Limb (tissue), 2 donors: ENCODE measurements at regions not wholly inside any gene's neighbourhood (a gene's known extent, or its start where the extent isn't known, plus 50 kb on each side); places are given as distances from the start of the nearest gene placed in this dataset.
"Not testable (repeated sequence)": the region's sequence is repeated elsewhere in the genome, so short reads cannot be mapped to it uniquely, and the experiment has no call there.

Experiments
- DNase-seq, 2 donors: peaks; one replicate each; pipeline ENCODE4 v3.0.0-alpha.2; 2016; ENCODE audit errors: extremely low spot score in 2 of 2

DNA sequence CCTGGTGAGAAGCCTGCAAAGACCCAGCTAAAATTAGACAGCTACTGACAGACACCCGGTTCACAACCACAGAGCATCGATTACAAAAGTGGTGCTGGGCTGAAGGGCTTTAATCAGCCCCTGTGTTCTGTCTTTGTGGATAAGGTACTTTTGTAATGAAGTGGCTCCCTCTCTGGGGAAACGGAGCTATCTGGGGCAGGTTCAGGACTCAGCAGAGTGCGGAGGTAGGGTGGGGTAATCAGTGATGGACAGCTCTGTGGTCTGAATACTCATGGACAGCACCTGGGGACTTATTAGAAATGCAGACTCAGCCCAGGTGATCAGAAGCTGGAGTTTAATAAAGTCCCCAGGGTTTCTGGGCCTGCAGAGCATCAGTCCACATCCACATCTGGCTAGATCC lies 152.0 kb downstream of the MATN1 start:
- DNase-seq: no peak

DNA sequence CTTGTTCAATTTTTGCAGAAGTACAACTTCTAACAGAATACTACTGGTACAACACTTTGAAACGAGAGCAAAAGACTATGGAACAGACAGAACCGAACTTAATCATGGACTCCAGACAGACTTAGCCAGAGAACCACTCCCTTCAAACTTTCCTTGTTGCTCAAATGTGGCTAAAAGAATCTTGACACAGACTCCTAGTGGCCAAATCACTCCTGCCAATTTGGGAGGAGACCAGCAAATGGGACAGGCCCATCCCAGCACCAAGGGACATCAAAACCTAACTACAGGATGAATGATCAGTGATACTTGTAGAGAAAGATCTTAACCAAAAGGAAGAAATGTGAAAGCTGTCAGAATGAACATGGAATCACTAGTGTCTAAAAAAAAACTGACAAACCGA lies 154.0 kb downstream of the MATN1 start:
- no peak for DNase-seq

DNA sequence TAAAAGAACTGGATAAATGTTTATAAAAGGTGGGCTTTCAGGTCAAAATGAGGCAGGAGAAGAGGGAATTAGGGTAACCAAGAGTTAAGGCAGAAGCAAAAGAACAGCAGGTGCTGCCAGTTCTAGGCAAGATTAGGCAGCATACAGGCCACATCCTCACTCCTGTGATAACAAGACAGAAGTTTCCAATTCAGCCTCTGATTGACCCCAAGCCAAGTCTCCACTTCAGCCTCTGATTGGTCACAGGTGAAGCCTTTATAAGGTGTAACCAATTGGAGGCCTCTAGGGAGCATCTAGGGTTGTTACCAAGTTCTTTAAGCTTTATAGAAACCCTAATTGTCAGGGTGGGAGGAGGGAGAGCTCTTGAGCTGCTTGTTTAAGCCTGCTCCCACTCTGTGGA lies 160.8 kb downstream of the MATN1 start:
- no peak for DNase-seq

DNA sequence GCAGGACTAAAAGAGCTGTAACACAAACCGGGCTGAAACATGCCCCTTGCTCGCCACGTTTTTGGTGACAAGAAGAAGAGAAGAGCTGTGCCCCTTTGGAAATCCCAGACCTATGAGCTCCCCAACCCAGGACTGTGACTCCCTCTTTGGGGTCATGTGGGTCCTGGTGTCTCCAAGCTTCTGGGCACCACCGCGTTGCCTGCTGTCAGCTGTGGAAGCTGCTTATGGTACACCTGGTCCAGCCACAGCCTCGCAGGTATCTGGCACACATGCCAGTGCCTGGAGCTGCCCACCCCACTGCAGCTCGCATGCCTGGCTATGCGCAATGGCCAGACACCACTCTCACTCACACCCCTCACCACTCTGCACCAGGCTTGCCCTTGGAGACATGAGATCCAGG lies 171.8 kb downstream of the MATN1 start:
- no peak for DNase-seq

DNA sequence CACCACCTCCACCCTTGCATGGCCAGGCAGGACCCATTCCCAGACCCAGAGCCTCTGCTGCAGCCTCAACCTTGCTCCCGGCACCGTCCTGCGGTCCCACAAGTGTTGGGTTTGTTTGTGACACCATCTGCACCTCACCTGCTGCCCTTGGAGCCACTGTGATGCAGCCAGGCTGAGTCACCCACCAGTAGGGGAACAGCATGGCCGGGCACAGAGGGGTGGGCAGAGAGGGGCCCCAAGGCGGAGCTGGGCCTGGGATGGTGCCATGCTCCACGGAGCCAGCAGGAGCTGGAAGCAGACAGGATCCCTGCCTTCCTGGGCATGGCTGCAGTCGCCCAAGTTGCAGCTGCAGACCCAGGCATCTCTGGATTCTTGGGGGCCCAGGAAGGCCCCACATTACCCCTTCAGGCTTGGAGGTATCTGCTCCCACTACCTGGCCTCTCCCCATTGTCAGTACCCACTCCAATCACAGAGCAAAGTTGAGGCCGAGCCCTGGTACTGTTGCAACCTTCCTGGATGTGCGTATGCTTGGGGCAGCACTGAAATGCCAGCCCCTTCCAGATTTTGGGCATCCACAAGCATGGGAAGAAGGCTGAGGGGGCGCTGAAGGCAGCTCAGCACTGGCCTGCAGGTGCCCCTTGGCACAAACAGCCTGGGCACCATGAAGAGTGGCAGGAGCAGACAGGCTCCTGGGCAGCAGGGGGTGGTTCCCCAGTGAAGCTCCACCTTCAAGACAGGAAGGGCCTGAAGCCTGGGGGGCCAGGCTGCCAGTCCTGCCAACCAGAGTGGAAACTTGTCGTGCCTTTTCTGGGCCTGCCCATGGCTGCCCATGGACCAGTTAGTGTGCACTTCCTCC lies 172.8 kb downstream of the MATN1 start:
- DNase-seq: no peak

DNA sequence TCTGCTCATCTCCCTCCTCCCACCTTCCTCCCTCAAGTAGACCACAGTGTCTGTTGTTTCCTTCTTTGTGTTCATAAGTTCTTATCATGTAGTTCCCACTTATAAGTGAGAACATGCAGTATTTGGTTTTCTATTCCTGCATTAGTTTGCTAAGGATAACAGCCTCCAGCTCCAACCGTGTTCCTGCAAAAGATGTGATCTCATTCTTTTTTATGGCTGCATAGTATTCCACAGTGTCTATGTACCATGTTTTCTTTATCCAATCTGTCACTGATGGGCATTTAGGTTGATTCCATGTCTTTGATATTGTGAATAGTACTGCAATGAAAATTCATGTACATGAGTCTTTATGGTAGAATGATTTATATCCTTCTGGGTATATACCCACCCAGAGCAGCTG lies 173.5 kb downstream of the MATN1 start:
- not testable (repeated sequence) for DNase-seq

DNA sequence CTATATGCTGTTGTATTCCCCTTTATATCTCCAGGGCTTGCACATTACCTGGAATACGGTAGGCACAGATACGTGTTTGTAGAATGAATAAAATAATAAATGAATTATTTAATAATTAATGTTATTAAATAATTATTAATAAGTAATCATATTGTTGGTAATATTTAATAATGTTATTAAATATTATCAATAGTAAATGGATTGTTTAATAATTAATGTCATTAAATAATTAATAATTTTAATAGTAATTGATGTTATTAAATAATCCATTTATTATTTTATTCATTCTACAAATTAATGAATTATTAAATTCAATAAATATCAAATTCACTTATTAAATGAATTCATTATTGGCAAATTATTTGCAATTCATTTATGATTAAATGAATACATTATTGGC lies 175.1 kb downstream of the MATN1 start:
- DNase-seq: no peak

DNA sequence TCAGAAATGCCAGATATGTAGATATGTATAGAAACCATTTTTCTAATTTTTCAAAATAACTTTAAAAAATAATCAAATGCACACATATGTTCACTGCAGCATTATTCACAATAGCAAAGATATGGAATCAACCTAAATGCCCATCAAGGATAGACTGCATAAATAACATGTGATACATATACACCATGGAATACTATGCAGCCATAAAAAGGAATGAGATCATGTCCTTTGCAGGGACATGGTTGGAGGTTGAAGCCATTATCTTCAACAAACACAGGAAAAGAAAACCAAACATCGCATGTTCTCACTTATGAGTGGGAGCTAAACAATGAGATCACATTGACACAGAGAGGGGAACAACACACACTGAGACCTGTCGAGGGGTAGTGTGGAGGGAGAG lies 176.1 kb downstream of the MATN1 start:
- DNase-seq: not testable (repeated sequence)

DNA sequence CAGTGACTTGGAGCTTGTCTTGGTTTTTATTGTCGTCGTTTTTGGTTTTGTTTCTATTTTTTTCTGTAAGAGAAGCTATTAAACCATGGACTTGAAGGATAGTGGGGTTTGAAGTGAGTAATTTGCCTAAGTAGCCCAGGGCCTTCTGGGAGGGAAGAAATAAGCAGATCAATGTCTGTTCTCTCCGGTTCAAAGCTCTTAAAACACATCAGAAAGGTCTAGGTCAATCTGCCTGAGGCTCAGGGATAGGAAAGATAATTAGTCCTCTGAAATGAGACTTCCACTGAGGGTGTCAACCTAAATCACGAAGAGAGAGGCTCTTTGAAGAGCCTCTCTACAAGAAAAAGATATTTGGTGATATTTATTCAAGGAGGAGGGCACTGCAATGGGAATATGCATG lies 178.0 kb downstream of the MATN1 start:
- DNase-seq: no peak

DNA sequence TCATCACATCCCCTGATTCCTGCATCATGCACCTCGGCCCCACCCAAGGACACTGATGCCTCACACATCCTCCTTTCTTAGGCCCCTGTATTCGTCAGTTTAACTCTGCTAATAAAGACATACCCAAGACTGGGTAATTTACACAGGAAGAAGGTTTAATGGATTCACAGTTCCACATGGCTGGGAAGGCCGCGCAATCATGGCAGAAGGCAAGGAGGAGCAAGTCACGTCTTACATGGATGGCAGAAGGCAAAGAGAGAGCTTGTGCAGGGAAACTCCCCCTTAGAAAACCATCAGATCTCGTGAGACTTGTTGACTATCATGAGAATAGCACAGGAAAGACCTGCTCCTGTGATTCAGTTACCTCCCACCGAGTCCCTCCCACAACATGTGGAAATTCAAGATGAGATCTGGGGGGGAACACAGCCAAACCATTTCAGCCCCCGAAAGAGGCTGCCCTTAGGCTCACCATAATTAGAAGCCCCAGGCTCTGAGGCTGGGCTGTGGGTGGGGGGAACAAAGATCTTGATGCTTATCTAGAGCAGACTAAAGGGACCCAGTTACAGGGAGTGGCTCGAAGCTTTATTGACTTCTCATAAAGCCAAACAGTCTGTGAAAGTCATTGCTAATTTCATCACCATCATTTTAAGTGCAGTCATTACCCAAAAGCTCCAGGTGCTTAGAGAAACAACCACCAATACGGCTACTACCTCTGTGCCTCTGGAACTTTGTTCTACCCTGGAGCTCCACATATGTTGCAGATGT lies 181.5 kb downstream of the MATN1 start:
- DNase-seq: no peak

DNA sequence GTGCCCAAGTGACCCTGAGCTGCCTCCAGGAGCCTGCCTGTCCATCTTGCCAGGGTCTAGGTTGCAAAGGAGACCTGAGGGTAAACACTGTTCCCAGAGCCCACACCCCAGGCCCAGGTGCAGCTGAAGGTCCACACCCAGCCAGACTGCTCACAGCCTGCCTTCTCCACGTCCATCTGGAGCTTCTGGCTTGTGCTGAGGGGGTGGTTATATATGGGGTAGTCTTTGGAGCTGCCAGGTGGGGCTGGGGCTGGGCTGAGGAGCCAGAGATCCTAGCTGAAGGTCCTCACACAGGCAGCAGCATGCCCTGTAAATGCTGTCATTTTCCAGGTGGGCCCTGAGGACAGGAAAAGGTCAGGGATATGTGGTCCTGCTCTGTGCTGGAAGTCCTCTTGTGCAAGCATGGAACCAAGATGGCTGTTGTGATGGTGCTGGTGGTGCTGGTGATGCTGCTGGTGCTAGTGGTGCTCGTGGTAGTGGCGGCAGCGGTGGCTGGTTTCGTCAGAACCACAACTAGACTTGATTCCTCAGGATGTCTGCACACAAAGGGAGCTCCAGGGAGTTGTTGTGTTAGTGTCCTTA lies 182.7 kb downstream of the MATN1 start:
- no peak for DNase-seq

DNA sequence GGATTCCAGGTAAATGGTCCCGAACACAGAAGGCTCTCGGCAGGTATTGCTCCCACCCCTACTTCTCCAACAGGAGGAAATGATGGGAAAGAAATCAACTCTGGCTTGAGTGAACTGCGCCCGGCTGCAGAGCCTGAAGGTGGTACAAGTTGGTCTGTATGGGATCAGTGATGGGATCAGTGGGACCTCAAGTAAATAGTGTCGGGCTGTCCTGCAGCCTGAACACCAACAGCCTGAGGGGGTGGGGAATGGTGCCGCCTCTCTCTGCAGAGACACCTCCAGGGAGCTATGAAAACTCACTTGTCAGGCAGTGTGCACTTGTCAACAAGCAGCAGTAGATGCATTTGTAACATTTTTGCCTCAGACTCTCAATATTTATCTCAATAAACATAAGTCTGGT lies 183.5 kb downstream of the MATN1 start:
- DNase-seq: no peak

DNA sequence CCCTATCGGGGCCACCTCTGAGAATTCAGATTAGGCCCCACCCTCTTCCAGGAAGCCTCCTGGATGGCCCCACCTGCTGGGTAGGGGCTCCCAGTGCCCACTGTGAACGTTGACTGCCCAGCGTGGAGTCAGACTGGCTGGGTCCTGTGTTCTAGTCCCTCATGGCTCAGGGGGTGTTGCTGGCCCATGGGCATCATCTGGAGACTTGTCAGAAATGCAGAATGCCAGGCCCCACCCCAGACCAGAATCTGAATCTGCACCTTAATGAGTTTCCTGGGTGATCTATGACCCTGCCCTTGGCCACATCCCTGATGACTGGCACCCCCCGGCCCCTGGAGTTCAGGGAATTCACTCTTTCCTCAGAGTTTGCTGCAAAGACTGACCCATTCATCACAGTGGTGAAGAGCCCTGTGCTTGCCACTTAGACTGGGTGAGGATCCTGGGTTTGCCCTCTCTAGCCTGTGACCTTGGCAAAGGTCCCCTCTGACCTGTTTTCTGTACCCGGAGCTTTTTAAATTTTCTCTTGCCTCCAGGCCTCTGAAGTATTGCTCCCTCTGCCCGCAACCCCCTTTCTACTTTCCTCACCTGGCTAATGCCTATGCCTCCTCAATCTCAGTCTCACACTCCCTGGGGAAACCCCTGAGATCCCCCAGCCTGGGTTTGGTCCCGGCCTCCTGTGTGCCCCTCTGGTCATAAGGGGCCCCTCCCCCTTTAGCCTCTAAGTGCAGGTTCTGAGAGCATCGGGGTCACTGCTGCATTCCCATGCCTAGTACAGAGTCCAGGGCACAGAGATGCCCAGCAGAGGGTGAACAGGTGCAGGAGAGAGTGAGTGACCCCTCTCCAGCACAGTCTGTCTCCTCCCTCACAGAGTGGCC lies 184.2 kb downstream of the MATN1 start:
- DNase-seq: no peak

DNA sequence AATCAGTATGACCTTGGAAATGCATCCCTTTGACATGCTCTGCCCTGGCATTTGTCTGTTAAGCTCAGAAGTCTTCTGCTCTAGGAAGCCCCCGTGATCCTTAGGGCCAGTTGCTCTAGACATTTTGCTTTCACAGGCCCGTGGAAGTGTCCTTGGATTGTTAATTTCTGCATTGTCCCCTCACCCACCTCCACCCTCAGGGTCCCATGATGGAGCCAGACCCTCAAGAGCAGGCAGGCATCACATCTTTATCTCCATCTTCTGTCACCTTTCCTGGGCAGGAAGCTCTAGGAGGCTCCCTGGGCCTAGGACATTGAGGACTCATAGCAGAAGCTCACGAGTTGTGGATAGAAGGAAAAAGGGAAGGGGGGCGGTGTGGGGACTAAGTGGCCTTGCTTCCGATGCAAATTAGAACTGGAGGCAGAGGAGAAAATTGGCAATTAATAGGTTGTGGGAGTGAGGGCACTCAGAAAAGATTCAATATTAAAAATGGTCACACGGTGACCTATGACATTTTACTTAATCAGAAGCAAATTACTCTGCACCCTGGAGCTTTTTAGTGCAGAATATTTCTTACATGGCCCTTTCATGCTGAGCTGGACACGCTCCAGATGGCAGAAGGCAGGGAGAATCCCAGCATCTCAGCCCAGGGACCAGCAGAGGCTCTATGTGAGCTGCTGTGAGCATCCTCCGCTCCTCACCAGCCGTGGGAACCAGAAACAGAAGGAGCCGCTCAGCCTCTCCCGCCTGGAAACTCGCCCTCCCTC lies 185.0 kb downstream of the MATN1 start:
- DNase-seq: peak in 1 of 2 donors; percentile 9

DNA sequence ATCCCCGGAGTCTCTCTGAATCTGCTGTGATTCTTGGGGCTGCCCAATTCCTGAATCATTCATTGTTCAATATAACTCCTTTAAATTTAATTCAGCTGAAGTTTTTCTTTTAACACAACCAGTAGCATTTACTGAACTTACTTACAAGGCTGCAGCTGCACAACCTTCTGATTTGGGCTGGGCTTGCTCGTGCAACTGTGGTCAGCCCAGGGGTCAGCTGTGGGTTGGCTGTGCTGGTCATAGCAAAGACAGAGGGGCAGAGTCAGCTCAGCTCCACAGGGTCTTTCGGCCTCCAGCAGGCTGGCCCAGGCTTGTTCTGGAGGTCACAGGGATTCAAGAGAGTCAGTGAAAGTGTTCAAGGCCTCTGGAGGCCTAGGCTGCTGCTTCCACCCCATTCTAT lies 186.1 kb downstream of the MATN1 start:
- no peak for DNase-seq

DNA sequence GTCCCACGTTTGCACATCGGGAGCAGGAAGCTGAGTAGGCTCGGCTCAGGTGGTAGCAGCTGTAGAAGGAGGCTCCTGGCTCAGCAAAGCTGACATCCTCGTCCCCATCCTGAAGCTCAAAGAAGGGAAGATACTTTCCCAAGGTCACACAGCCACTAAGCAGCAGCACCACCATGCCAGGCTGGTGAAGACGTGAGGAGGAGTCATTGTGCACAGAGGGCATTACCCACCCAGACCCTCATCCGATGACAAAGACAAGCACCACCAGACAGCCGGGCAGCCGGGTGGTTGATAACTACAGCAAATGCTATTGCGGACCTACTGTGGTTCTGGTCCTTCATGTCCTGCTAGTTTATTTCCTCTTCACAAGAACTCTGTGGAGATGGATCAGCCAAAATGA lies 186.9 kb downstream of the MATN1 start:
- peak in 1 of 2 donors; percentile 13 for DNase-seq

DNA sequence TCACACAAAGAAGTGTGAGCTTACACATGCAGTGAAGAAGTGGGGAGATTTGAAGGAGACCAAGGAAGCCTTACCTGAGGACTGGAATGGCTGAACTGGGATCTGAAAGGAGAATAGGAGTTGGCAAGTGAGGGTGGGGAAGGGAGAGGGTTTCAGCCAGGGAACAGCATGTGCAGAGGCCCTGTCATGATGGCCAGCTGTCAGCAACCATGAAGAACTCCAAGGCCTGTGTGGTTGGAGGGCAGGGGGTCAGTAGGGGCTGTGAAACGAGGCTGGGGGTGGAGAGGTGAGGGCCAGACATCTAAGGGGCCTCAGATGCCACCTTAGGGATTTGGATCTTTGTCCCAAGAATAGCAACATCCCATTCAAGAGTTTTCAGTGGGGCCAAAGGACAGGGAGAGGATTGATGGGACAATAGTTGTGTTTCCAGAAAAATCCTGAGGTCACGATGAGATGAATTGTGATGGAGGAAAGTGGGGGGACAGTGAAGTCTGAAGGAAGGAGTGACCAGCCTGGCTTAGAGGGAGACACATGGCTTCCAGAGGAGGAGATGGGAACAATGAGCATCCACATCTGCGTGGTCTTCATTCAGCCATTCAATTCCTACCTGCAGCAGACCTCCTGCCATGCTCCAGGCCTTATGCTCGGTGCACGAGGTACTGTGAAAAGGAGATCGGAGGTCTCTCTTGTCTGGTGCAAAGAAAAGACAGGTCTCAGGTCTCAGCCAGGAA lies 187.6 kb downstream of the MATN1 start:
- no peak for DNase-seq

DNA sequence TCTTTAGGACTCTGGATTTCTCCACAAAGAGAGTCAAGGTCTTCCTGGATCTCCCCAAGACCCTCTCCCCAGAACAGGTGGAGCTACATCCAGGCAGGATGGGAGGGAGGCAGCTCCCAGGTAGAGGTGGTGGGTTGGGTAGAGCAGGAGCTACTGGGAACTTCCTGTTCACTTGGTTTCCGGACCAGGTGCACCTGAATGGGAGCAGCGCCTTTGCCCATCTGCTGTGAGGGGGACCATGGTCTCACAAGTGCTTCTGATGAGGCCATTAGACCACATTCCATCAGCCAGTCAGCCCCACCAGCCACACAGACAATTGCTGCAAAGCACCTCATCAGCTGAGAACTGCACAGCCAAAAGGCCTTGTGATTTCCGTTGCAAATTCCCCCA lies 188.8 kb downstream of the MATN1 start:
- DNase-seq: no peak

DNA sequence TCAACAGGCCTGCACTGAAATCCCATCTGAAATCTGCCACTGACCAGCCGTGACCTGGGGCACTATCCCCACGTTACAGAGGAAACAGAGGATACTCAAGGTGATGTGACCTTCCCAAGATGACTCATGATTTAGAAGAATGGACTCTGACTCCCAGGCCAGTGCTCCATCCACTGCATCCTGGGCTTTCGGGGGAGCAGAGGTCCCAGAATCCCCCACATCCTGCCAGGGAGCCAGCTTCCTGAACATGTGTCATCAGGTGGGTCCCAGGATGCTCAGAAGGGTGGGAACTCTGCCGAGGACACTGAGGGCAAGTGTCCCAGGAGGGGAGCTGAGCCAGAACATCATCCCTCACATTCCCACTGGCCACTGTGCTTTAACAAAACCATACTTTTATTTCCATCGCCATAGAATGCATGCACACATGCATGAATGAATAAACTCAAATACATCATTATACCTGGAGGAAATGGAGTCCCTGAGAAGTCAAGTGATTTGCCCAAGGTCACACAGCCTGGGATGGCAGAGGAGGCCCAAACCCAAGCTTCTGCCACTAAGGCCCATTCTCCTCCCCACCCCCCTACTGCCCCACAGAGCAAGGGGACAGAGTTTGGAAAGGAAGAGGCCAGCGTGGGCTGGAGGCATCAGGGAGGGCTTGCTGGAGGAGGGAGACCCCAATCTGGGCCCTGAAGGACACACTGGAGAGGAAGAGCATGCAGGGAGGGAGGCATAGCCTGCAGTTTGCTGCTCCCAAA lies 189.4 kb downstream of the MATN1 start:
- DNase-seq: no peak
